GM10847 (cell line): ENCODE measurements at regions not wholly inside any gene's neighbourhood (a gene's known extent, or its start where the extent isn't known, plus 50 kb on each side); places are given as distances from the start of the nearest gene placed in this dataset.

Experiments used
- POLR2A ChIP-seq: IDR thresholded peaks from 2 replicates; pipeline ENCODE4 v1.6.1; 2011; ENCODE audit not compliant: insufficient read length; ENCODE audit errors: extremely low read depth

- no peak for TF ChIP-seq POLR2A
Observed at GRCh38 chr17:77770331-77771105, 188.0 kb upstream of the TNRC6C start.

GRCh38 chr17:77771145-77771544 lies 187.4 kb upstream of the TNRC6C start:
- no peak for TF ChIP-seq POLR2A

- TF ChIP-seq POLR2A: no peak
Observed at GRCh38 chr17:77771587-77771986, 186.9 kb upstream of the TNRC6C start.

- no peak for TF ChIP-seq POLR2A
Observed at GRCh38 chr17:77771998-77772397, 186.5 kb upstream of the TNRC6C start.

- no peak for TF ChIP-seq POLR2A
Observed at GRCh38 chr17:77772461-77772897, 186.0 kb upstream of the TNRC6C start.

DNA sequence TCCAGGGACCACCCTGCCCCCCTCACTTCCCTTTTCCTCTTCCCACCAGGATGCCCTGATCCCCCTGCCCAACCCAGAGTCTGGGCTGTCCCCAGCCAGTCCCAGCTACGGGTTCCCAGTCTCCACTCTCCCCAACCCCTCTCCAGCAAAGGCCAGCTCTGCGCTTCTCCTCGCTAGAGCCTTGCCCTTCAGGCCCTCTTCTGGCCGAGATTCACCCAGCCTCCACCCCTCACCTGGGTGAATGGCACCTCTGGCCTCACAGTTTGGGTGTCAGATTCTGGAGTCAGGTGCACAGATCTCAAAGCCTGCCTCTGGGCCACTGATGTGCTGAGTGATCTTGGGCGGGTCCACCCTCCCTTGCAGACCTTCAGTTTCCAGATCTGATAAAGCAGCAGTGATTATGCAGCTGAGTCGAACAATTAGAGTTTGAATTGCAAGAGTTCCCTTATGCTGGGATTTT lies 185.6 kb upstream of the TNRC6C start:
- TF ChIP-seq POLR2A: no peak

DNA sequence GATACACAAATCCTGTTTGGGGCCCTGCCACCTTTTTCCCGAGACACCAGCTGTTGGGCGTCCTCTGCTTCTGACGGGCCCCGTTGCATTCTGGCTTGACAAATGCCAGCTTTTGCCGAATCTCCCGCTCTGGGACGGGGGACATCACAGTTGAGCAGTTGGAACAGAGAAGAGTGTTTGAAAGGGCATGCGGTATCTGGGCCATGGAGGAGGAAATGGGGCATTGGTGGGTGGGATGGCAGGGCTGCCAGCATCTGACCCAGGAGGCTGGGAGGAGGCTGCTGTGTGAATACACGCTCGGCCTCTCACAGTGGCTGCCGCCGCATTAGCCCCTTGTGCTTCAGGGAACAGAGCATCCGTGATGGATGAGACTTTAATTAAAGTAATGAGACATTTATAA lies 184.3 kb upstream of the TNRC6C start:
- no peak for TF ChIP-seq POLR2A

GRCh38 chr17:77778636-77779489 lies 179.6 kb upstream of the TNRC6C start:
- TF ChIP-seq POLR2A: no peak

- TF ChIP-seq POLR2A: no peak
Observed at GRCh38 chr17:77779711-77780539, 178.6 kb upstream of the TNRC6C start.

DNA sequence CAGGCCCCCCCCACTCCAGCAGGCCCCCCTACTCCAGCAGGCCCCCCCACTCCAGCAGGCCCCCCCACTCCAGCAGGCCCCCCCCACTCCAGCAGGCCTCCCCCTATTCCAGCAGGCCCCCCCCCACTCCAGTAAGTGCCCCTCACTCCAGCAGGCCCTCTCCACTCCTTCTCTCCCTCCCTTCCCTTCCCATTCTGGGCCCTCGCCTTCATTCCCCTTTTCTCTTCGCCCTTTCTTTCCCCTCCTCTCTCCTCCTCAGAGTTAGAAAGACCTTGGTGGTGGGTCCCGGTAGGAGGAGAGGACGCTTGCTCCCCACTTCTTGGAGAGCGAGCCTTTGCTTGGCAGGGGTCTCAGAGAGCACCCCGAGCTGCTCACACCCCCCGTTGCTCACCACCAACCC lies 177.0 kb upstream of the TNRC6C start:
- TF ChIP-seq POLR2A: no peak

DNA sequence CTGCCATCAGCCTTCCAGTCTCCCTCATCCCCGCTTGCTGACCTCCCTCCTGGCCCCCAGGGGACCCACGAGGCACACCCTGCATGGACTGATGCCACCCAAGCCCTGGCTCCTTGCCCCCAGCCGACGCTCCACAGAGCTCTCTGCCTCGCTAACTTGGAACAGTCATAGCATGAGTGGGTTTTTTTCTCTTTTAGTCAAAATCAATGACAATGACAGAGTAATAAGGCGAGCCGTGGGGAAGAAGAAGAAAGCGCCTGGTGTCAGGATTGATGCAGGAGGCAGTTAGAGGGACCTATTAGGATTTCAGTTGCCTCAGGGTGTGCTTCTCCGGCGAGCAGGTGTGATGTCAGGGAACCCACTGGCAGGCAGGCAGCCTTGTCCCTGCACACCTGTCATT lies 176.3 kb upstream of the TNRC6C start:
- TF ChIP-seq POLR2A: no peak

DNA sequence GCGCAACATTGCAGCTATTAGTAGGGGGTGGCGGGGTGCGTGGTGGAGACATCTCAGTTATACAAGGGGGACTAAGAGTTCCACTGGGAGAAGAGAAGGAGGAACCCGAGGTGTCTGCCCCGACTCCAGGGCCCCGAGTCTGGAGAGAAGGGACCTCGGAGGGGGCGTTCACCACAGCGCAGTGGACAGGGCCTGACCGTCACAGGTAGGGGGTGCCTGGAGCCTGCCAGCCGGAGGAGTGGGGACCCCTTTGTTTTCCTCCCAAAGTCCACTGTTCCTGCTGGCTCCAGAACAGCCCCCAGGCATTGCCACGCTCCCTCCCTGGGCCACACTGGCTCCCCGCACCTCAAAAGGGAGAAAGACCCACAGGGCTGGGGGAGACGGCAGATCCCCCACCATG lies 175.9 kb upstream of the TNRC6C start:
- TF ChIP-seq POLR2A: no peak

- no peak for TF ChIP-seq POLR2A
Observed at GRCh38 chr17:77783991-77784820, 174.3 kb upstream of the TNRC6C start.

DNA sequence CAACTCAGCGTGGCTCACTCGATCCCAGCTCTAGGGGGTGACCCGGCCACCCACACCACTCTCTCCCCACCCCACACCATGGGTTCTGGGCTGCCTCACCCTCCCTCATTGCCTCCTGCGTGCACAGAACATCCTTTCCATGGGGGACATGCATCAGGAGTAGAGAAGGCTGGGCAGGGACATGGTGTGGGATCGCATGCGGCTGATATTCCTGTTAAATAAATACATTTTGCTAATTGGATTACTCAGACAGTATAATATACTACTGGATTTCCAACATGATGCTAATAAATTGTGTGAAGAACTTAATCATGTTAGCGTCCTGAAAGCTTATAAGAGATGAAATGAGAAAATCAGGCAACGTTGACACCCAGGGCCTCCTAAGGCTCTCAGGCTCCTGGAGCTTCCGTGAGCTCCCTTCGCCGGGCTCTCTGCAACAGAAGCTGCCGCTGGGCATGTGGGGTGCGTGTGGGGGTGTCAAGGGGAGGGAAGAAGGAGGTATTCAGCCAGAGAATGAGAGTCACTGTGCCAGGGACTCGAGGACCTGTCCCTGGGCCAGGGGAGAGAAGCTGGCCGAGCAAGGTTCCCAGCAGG lies 173.1 kb upstream of the TNRC6C start:
- no peak for TF ChIP-seq POLR2A
